Kidney capillary endothelial cell (primary cell): ENCODE measurements at regions not wholly inside any gene's neighbourhood (a gene's known extent, or its start where the extent isn't known, plus 50 kb on each side); places are given as distances from the start of the nearest gene placed in this dataset.

Source experiments
- DNase-seq: peaks from one replicate; pipeline ENCODE4 v3.0.0-alpha.2; 2018; ENCODE audit warnings: low spot score

DNA sequence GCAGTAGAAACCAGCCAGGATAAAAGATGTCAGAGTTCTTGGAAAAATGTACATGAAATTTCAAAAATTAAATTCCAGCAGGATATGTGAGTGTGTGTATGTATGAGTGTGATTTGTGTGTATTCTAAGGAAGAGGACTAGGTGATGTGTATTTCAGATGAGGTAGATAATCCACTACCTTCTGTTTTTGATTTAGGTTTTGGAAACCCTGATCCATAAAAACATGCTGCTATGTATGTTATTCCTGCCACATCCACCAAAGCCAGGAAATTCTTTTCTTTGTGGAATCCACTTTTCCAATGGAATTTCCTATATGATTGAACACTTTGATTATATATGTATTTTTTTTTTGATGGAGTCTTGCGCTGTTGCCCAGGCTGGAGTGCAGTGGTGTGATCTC lies 276.9 kb downstream of the UQCRFS1 start:
- DNase-seq = no peak

DNA sequence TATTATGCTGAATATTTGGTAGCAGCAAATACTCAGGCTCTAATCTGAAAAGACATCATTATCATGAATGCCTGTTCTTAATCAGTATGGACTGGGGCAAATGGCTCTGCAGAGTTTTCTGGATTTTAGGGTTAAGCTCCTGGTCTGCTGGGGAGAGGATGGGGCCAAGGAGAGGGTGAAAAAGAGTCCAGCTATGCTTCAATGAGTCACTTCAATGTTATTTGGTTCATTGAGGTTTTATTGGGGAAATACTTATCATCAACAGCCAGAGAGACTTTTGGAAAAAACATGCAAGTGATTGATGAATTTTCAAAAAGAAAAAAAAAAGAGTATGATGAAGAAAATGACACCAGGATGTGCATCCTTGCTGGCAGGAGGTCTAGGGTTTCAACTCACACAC lies 278.3 kb downstream of the UQCRFS1 start:
- DNase-seq = no peak

DNA sequence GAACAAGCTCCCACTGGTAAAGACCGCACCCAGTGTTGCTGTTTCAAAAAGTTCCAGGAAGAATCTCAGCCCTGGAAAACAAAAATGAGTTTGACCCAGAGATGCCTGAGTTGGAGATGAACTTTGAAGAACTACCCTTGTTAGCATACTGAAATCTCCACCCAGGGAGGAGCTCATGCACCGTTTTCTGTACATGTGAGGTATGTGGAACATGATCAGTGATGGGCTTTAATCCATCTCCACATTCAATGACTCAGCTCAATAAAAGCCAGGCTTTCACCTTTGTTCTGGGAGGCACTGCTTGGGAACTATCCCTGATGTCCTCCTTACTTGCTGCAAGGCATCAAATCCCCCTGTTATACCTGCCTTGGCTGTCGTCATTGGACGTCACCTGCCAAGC lies 279.9 kb downstream of the UQCRFS1 start:
- DNase-seq = no peak

DNA sequence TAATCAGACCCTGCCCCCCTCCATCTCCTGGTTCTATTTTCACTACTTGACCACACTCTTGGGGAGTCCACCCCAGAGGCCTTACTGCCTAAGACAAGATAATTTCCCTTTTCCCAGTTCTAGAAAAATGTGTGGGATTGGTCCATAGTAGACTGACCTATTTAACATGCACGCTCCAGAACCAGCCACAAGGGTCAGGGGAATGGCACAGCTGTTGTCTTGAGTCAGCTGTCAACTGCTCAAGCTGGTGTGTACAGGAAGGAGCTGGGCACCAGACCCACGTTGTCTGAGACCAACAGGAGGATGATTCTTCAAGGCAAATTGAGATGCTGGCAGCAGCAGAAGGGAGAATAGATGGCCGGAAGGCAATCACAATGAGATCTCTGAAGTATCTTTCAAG lies 280.5 kb downstream of the UQCRFS1 start:
- DNase-seq = no peak

DNA sequence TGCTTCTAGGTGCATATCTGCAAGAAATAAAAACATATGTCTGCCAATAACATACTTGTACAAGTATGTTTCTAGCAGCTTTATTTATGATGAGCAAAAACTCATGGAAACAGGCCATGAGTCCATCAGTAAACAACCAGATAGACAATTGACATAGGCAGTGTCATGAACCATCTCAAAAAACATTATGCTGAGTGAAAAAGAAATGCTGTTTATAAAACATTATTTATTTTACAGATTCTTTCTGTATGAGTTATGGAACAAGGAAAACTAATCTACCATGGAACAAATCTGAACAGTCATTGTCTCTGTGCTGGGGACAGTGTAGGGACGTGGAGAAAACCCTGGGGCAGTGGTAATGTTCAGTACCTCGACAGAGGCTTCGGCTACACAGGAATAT lies 283.9 kb downstream of the UQCRFS1 start:
- no peak for DNase-seq

DNA sequence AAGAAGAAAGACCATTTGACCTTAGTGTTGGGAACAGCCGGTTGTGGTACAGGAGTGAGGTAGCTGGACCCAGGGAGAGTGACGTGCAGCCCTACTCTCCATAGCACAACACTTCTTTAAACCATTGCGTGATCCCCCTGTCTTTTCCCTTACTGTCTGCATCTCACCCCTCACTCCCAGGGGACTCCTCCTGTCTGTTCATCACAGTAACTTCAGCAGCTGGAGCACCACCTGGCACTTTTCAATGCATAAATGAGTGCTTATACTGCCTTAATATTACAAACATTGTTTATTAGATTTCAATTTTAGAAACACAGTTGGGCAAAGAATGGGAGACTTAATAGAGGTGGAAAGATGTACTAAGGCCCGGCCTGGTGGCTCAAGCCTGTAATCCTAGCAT lies 285.5 kb downstream of the UQCRFS1 start:
- DNase-seq = no peak

DNA sequence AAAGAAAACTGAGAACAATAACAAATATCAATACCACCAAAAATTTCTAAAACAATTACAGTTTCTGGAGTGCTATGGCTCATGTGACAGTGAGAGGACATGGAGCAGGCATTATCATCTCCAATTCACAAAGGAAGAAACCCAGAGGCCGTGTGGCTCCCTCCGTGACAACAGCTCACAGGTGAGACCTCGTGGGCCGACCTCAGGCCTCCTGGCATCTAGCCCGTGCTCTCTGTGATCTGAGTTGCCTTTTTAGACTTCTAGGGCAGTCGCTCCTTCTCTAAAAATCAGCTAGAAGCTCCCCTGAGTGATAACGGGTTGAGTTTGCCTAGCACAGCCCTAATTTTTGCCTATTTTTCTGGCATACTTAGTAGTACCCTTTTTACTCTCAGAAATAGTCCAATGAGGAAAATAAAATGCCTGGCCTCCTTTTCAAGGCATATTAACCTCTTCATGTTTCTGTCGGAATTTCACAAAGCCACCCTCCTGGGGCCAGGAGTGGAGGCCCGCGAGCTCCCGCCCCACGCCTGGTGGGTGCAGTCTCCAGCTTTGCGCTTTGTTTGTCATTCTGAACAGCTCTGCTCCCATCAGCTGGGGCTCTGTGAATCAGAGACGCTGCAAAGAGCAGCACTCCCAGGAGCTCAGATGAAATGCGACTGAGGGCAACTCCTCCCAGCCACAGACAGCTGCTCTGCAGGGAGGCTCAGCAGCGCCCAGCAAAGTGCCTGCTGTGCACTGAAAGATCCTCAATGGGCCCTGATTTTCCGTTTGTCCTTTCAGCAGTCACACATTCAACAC lies 292.5 kb downstream of the UQCRFS1 start:
- no peak for DNase-seq

DNA sequence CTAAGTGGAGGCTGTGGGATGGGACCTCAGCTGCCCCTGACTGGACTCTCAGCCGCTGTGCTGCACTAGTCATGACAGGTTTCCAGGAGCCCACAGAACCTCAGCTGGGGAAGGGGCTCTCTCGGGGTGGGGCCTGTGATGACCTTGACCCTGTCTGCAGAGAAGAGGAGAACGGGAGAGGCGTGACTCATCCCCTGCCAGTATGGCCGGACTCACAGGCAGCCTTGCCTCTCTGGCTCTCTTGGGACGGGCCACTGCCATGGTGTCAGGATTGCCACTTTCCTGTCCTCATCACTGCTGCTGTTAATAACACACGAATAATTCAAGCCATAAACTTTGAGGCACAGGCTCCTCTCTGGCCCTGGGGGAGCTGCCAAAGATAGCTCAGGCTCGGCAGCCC lies 295.3 kb downstream of the UQCRFS1 start:
- DNase-seq = no peak

DNA sequence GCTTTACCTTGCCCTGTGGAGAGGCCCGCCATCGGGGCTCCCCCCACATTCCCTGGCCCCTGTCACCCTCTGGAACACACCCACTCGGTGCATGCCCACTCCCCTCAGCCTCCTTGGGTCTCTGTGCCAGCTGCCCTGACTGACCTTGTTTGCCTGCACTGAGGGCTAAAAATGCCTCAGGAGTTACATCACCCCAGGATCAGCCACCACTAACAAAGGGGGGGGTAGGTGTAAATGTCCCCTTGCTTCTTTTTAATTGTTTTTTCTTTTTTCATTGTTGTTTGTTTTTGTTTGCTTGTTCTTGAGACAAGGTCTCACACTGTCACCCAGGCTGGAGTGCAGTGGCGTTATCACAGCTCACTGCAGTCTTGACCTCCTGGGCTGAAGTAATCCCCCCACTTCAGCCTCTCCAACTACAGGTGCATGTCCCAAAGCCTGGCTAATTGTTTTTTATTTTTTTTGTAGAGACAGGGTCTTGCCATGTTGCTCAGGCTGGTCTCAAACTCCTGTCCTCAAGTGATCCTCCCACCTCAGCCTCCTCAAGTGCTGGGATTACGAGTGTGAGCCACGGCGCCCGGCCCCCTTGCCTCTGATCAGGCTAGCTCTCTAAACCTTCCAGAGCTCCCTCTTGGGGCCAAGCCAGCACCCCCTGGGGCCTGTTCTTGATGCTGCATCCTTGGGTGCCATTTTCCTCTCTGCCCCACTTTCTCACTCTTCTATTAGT lies 297.1 kb downstream of the UQCRFS1 start:
- no peak for DNase-seq

DNA sequence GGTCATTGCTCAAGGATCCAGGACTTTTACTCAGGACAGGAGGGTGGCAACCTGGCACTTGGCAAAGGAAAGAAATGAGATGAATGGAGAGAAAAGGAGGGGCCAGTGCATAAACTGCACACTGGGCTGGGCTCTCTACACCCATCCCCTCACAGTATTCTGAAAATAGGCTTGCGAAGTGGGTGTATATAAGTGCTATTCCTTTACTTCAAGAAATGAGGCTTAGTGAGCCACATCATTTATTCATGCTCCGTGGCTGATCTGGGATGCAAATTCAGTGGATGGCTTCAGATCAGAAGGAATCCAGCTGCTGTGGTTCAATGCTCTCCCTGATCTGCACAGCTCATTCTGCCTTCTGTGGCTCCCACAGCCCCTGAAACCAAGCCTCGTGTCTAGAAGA lies 297.7 kb downstream of the UQCRFS1 start:
- DNase-seq = no peak

DNA sequence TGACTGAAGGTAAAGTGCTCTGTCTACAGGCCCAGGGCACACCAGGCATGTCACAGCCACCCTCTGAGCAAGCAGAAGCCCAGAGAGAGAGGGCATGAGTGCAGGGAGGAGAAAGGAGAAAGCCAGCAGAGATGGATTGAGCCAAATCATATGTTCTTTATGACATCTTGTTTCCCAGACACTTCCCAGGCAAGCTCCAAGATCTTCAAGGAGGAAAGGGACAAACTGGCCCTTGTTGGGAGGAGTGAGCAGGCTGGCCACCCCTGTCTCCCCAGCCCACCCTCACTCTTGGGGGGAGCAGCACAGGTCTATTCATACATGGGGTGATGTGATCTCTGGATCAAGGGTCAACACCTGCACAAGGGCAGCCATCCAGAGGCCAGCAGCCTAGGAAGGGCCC lies 298.8 kb downstream of the UQCRFS1 start:
- DNase-seq = no peak

DNA sequence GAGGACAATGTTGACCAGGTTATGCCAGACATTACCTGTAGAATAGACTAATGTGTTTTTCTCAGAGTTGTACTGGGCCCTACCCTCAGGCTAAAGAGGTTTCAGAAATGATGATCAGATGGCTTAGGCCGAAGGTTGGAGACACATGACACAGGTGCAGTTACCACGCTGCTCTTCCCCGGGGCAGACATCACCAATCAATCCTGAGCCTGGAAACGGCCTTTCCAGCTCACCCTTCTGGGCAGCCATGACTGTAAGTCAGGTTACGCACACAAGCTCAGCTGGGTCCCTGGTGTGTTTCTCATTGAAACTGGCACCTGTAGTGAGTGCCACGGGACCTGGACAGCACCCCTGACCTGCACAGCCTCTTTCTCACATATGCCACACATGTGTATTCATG lies 299.3 kb downstream of the UQCRFS1 start:
- DNase-seq = no peak

DNA sequence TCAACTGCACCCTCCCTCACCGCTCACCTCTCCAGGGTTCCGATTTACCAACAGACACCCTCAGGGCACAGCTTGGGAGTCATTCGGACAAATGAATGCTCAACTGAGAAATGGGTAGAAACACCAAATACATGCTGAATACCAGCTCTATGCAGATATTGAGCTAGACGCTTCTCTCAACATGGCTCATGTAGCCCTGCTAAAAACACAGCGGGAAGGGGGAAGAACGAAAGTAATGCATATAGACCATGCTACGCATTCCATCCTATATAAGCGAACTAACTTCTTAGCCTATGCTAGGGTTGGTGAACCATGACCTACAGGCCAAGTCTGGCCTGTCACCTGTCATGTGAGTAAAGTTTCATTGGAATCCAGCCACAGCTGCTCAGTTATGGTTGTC lies 304.0 kb downstream of the UQCRFS1 start:
- DNase-seq = no peak

DNA sequence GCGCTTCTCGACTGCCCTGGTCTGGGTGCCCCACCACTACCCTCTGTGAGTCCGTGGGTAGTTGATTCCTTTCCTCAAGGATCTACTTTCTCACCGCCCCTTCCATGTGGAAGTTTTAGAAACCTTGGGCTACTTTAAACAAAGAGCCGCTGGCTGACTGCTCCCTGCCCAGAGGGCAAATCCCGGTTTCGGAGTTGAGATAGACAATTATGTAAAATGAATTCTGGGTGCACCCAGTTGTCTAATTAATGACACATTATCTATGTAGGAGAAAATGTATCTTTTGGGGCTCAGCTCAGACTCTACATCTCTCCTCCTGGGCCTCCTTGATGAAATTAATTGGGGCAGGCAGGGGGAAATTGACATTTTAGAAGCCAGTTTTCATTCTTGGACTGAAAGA lies 305.4 kb downstream of the UQCRFS1 start:
- DNase-seq = no peak

DNA sequence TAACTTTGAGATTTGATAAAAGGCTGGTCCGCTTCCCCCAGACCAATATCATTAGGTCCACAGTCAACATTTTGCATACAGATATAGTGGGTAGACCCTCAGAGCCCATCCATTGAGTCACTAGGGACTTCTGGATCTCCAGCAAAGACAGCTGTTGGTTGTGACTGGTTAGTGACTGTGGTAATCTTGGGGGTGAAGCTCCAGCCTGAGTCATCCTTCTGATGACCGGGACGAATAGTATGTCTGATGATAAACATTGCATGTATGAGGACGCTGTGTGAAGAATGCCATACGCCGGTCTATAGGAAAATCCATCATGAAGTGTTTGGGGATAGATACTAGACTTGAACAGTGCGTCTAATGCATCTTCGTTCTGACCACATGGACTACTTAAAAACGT lies 307.0 kb downstream of the UQCRFS1 start:
- DNase-seq = no peak

DNA sequence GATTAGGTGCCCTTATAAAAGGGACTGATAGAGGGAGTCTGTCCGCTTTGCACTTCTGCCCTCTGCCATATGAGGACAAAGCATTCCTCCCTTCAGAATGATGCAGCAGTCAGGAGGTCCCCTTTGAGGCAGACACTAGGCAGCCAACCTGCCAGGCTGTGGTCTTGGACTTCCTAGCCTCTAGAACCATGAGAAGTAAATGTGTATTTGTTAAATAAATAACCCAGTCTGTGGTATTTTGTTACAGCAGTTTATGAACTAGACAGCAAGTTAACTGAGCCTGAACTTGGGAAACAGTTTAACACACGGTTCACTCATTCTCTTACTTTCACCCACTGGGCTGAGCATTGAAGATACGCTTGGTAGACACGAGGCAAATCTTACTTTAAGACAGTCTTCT lies 313.2 kb downstream of the UQCRFS1 start:
- DNase-seq = no peak

DNA sequence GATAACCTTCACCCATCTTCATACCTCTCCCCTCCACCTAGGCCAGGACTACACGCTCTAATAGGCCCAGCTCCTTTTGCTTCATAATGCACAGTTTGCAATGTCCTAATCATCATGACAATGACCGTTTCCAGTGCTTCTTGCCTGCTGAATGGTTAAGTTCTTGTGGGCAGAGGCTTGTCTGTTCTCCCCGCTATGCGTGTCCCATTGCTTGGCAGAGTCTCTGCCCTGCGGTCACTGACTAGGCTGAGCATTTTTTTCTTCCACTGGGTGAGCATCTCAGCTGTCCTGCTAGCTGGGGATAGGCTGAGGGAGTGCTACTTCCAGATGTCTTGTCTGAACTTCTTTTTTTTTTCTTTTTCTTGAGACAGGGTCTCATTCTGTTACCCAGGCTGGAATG lies 314.7 kb downstream of the UQCRFS1 start:
- DNase-seq = no peak

DNA sequence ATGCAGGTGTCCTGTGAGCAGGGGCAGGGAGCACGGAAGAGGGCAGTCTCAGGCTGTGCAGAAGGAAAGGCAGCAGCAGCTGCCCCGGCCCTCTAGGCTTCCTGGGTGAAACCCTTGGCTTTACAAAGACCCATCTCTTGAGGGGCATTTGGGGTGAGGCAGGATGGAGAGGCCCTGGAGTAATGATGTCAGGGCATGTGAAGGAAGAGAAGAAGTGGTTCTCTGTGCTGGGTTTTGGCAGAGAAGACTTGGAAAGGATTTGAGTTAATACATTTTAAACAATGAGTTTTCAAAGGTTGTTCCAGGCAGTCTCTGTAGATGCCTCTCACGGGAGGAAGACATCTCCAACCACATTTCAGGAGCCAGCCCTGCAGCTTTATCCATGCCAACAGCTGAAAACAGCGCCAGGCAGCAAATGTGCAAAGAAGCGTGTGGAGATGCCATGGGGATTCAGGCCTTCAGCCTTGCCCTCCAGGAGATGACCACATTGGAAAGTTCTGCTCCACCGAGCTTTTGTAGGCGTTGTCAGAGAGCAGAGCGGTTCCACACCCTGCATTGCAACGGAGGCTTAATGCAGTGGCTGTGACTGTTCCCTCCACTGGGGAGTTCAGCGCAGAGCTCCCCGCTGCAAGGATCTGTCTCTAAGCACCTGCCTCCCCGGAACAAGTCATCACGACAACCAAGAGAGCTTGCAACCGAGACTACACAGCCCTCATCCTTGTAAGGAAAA lies 322.8 kb downstream of the UQCRFS1 start:
- no peak for DNase-seq

DNA sequence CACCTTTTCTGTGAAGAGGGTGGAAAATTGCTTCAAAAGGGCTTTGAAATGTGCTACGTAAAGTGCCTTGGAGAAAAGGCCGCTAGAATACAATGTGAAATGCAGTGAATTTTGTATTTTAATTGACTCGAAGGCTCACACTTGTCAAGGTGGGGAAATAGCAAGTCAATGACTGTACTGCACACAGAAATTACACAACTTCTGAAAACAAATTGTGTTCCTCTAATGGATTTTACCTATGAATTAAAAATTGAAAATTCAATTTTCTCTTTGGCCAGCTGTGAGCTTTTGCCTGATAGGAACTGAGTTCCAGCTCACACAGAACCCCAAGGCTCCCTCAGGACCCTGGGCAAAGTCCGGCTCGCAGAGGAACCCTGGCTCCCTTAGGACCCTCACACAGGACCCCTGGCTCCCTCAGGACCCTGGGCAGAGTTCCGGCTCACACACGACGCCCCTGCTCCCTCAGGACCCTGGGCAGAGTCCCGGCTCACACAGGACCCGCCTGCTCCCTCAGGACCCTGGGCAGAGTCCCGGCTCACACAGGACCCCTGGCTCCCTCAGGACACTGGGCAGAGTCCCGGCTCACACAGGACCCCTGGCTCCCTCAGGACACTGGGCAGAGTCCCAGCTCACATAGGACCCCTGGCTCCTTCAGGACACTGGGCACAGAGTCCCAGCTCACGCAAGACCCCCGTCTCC lies 324.9 kb downstream of the UQCRFS1 start:
- DNase-seq = no peak

DNA sequence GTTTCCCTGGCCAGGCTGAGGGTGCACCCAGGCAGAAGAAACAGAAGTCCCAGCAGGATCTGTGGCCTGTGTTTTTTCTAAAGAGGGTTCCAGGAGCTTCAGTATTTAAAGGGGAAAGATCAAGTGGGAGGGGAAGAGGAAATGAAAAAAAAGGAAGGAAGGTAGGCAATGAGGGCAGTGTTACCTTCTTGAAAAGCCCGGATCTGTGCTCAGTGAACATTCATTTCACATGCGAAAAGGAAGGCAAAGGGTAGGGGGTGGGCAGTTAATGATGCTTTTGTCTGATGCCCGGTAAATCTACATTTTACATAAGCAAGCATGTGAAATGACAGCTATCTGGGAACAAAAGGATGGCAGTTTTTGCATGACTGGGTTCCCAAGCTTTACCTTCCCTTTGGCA lies 326.2 kb downstream of the UQCRFS1 start:
- DNase-seq = no peak

DNA sequence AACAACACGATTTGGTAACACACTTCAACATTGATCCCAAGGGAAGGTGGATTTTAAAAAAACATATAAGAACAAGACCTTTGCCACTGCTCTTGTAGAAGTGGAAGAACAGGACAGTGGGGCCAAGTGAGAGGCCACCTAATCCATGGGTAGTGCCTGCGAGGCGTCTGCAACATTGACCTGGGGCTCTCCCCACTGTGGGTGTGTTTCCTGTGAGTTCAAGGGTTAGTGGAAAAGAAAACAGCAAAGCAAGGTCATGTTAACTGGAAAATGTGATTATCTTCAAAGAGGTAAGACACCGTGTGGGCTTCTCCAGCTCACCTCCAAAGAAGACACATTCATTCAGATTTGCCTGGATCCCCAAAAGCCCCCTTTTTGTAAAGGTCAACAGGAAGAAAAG lies 327.0 kb downstream of the UQCRFS1 start:
- DNase-seq = no peak

DNA sequence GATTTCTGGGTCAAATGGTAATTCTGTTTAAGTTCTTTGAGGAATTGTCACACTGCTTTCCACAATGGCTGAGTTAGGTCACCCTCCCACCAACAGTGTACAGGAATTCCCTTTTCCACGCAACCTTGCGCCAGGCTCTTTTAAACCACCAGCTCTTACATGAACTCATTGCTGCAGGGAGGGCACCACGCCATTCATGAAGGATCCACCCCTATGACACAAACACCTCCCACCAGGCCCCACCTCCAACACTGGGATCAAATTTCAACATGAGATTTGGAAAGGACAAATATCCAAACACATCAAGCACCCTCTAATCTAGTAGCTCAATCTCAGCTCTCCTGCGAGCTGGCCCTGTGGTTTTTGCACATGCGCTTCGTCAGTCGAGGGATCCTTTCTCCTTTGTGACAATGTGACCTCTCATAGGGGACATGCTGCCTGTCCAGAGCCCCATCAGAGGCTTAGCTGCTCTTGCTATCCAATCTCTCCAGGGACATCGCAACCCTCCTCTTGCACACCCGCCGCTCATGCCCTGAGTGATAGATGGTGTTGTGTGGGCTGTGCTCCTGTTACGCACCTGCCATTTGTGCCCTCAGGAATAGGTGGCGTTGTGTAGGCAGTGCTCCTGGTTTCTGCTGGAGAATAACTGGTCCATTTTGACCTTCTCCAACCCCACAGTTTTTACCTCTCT lies 328.0 kb downstream of the UQCRFS1 start:
- DNase-seq = no peak
